Sigmoid colon (tissue), 3 donors: ENCODE measurements at regions not wholly inside any gene's neighbourhood (a gene's known extent, or its start where the extent isn't known, plus 50 kb on each side); places are given as distances from the start of the nearest gene placed in this dataset.

Experiments
- CTCF ChIP-seq, 4 experiments: fragments of 450-650 bp in 3 of 4; fragments of 200-600 bp in 1 of 4; IDR thresholded peaks; one replicate each; pipeline ENCODE4 v1.5.1; 2016 to 2019; ENCODE audit warnings: antibody characterized with exemption in 4 of 4, mild to moderate bottlenecking in 3 of 4, moderate library complexity in 2 of 4
- POLR2A ChIP-seq, 2 donors: fragments of 450-650 bp; IDR thresholded peaks; one replicate each; pipeline ENCODE4 v1.6.1; 2016; ENCODE audit warnings: antibody characterized with exemption in 2 of 2, mild to moderate bottlenecking in 2 of 2, moderate library complexity in 2 of 2

- TF ChIP-seq CTCF (IDR thresholded peaks at IDR 0.05) (no peak), POLR2A (IDR thresholded peaks at IDR 0.05) (no peak)
Observed at GRCh38 chr3:40843851-40844548, 319.2 kb downstream of the ZNF621 start.
